Stimulated activated CD4-positive, alpha-beta T cell treated with anti-CD3 and anti-CD28 coated beads, Interleukin-2, amount 100 ng/mL, for 48 hours (primary cell): ENCODE measurements at regions not wholly inside any gene's neighbourhood (a gene's known extent, or its start where the extent isn't known, plus 50 kb on each side); places are given as distances from the start of the nearest gene placed in this dataset.

ENCODE experiments used
- DNase-seq, 2 donors: peaks; one replicate each; pipeline ENCODE4 v3.0.0-alpha.2; 2020

- no peak for DNase-seq
These were observed 148.8 kb downstream of the CRYBB2 start for GRCh38 chr22:25368271-25368670.

GRCh38 chr22:25369041-25369440 lies 149.6 kb downstream of the CRYBB2 start:
- no peak for DNase-seq

DNA sequence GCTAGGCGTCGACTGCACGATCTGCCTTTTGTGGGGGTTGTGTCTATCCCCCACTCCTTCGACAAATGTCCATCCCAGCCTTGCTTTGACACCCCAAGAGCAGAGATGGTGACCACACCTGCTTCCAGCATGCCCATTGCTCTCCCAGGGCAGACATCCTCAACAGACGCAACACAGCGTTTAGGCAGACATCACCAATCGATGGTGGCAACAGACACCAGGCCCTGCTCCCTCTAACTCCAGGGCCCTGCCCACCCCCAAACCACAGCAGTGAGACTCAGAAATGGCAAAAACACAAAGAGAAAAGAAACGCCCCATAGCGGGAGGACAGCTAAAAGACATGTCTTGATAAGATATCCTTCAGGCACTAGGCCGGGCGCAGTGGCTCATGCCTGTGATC lies 150.9 kb downstream of the CRYBB2 start:
- DNase-seq, result no peak

- no peak for DNase-seq
These were observed 152.7 kb downstream of the CRYBB2 start for GRCh38 chr22:25372000-25372595.

- no peak for DNase-seq
These were observed 154.5 kb downstream of the CRYBB2 start for GRCh38 chr22:25373961-25374360.

DNA sequence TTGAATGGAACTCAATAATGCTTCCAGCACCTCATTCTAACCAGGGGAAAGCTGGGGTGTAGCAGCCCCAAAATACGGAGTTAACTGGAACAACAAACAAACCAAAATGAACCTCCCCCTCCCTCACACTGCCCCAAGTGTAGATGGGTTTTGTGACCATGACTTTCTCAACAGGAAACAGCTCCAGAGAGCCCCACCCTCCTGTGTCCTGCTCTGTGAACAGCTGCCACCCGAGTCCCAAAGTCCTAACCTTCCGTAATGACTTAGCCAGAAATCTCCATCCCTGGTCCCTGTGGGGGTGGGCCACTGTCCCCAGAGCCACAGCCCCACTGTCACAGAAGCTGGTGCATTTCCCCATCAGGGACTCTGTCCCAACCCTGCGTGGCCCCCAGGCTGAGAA lies 155.4 kb downstream of the CRYBB2 start:
- no peak for DNase-seq

GRCh38 chr22:25375683-25376082 lies 156.2 kb downstream of the CRYBB2 start:
- DNase-seq, result no peak

GRCh38 chr22:25377699-25378098 lies 158.3 kb downstream of the CRYBB2 start:
- DNase-seq, result no peak

DNA sequence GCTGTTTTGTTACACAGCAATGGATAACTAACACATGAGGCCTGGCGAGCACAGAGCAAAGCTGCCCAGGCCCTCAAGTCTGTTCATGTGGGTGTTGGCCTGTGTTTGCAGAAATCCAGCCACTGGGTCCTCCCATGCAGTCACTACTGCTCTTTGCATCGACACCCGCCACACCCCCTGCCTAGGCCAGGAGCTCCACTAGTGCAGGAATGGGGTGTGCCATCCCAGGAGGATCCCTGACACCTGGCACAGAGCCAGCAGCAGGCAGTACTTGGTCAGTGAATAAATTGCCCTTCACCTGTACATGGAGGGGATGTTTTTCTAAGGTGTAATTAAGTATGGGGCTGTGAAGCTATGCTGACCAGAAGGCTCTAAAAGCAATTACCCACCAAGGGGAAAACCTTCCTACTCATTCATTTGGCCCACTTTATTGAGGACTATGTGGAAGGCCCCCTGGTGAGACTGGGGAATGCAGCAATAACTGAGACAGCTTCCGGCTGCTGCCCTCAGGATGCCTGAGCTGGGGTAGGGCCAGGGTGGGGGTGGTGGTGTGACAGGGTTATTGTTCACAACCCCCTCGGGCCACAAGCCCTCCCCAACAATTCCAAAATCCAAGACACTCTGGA lies 160.8 kb downstream of the CRYBB2 start:
- no peak for DNase-seq

DNA sequence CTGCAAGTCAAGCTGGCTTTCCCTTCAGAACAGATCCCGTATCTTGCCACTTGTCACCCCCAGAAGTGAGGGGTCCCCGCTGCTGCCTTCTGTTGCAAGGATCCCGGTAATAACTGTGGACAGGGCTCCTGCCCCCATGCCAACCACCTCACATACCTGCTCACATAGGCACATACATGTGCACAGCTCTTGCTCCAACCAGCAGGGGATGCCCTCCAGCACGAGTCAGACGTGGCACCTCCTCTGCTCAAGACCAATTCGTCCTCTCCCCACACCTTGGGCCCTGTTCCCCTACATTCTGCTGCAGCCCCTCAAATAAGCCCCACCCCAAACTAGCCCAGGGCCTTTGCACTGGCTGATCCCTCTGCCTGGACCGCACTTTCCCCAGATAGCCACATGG lies 163.3 kb downstream of the CRYBB2 start:
- no peak for DNase-seq

DNA sequence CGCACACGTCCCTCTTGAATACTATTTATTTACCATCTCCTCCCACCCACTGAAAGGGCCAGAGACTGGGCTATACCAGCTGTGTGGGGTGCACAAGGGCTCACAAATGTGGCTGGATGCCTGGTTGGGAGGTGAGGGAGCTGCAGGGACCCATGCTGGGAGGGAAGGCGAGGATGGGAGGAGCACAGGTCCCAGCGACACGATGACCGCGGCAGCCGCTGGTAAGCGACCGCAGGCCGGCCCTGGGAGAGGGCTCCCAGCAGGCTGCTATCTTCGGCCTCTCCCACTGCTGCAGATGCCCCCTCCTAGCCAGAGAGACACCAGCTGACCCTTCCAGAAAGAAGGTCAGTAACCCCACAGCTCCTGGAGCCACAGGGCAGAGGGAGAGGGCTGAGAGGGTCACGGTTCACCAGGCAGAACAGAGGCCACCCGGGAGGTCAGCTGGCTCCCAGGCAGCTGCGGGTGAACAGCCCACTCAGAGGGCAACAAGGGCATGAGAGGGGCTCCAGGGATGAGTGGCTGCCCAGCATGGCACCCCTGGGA lies 163.9 kb downstream of the CRYBB2 start:
- DNase-seq, result no peak

- no peak for DNase-seq
These were observed 164.5 kb downstream of the CRYBB2 start for GRCh38 chr22:25383892-25384291.

DNA sequence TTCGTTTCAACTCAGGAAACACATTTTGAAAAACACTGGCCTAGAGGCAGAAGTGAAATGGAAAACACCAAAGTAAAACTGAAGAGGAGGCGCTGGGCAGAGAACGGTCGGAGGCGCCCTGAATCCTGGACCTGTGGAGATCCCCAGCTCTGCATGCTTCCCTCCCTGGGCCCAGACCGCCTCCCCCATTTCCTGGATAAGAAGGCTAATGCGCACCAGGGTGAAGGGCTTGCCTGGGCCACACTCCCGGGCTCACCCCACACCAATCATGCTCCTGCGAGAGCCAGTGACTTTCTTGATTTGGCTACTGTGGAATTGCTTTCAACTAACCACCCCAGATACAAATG lies 167.1 kb downstream of the CRYBB2 start:
- no peak for DNase-seq

- no peak for DNase-seq
These were observed 169.0 kb downstream of the CRYBB2 start for GRCh38 chr22:25388415-25388814.

DNA sequence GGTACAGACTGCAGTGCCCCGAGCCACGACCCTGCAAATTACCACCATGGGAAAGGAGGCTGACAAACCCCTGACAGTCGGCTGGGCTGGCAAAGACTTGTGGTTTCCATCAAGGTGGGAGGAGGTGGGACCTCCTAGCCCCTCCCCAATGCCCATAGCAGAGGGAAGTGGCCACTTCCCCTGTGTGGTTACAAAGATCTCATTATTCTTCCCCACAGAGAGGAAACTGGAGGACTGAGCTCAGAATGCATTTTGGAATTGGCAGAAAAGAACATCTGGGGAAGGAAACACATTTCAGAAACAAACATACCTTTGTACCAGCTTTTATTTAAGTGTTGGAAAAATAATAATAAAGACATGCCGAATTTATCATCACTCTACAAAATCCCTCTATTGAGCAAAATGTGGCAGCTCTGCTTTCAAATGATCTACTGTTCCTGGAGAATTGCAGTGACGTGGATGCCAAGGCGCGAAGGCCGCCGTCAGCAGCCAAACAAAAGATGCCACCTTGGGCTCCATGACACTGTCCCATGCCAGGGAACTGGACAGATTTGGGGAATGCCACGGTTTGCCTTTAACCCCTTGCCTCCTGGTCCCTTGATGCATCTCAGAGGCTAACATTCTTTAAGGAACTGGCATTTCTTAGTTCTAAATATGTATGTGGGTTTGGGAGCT lies 169.6 kb downstream of the CRYBB2 start:
- DNase-seq, result no peak

DNA sequence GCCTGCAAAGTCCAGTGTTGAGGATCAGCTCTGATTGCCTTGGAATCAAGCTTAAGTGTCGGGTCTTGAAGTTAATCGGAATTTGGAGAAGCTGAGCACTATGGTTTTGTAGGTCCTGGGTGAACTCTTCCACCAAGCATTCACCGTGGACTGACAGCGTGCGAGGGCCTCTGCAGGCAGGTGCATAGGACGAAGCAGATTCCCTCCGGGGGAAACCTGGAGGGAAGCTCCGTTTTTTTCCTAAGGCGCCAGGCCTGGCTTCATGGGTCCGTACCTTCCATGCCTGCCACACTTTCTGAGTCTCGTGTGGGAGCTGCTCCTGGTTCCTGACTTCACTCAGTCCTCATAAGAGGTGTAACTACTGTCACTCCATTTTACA lies 170.1 kb downstream of the CRYBB2 start:
- DNase-seq, result no peak

DNA sequence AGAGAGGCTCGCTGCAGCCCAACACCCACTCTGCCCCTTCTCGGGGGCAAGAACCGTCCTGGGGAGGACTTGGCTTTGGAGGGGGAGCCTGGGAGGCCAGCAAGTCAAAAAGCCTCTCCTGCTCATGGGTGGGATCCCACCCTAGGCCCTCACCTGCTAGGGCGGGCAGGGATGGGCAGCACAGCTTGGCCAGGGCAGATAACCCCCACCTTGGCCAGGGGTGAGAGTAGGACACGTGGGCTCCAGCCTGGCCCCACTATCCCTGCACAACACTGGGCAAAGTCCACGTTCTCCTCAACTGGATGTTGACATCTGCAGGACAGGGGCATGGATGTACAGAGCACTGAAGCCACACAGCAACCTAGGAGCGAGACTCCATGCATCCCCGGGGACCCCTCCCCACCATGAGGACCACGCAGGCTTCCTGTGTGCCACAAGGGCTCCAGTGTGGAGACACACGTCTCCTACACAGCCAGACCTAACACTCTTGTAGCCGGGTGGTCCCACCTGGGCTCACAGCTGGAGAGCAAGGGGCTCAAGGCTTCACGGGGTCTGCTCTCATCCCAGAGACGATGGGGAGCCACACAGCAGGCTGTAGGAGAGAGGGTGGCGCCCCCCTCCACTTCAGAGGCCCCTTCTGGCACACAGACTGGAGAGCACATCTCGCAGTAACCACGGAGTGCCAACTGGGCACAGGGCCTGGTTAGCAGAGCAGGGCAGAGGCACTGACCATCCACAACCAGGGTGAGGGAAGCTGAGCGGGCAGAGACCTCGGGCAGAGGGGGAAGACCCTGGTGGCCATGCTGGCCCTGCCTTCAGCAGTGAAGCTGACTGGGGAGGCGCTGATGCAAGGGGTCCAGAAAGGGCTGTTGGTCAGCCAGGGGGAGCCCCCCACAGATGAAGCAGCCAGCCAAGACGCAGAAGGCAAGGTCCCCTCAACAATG lies 171.1 kb downstream of the CRYBB2 start:
- no peak for DNase-seq

DNA sequence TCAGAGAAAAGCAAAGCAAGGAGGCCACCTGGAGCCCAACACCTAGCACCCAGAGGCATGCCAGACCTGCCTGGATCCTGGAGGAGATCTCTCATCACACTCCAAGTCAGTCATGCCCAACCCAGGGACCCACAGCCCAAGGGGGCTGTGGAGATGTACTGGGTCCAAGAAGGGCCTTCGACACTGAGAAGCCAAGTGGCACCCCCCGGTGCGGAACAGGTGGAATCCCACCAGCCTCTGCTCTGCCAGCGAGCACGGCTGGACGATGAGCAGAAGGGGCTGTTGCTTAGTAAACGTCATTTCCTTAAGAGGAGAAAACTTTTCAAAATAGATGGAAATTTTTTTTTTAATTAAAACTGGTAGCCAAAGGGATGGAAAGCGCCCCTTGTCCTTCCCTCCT lies 171.9 kb upstream of the GRK3 start:
- DNase-seq, result no peak

- DNase-seq, result no peak
These were observed 171.2 kb upstream of the GRK3 start for GRCh38 chr22:25393121-25393805.

DNA sequence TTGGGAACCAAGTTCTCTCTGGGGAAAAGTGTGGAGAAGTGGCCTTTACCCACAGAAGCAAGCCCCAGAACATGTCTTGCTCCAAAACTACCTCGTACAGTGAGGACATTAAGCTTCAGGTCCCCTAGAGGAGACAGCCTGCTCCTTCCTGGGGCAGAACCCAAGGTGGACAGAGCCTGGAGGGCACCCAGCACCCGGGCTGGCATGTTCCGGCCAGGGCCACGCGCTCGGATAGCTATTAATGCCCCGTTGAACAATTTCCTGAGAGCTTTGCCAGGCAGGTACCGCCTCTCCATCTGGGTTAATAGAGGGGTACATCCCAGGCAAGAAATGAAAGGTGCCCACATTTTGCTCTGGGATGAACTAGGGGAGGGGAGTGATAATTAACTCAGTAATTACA lies 169.0 kb upstream of the GRK3 start:
- DNase-seq, result no peak

DNA sequence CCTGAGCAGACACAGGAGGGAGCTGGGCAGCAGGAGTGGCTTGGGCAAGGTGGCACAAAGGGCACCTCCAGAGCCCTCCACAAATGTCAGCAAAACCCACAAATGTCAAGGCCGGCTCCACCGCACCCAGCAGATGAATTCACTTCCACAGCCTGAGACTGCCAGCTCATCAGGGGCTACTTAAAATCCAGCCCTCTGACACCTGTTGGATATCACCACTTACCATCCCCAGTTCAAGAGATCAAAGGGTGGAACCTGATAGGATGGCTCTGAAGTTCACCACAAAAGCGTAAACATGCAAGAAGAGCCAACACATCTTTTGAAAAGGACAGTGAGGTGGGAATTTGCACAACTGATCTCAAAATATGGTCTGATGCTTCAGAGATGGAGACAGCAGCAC lies 168.6 kb upstream of the GRK3 start:
- DNase-seq, result no peak

- DNase-seq, result no peak
These were observed 167.8 kb upstream of the GRK3 start for GRCh38 chr22:25396615-25397200.
